Neural crest cell (in vitro differentiated cells): ENCODE measurements at regions not wholly inside any gene's neighbourhood (a gene's known extent, or its start where the extent isn't known, plus 50 kb on each side); places are given as distances from the start of the nearest gene placed in this dataset.

Experiments
- DNase-seq: peaks from one replicate; pipeline ENCODE4 v3.0.0; 2021; ENCODE audit warnings: low read depth, mixed read lengths, low spot score
- H3K27ac Mint-ChIP-seq: one replicate; pipeline ENCODE4 v1.8.0; 2021; ENCODE audit warnings: mild to moderate bottlenecking, mixed read lengths; ENCODE audit not compliant: unreplicated experiment
- H3K27me3 Mint-ChIP-seq: 2 replicates; pipeline ENCODE4 v1.8.0; 2021; ENCODE audit warnings: low read depth, mild to moderate bottlenecking, mixed read lengths
- H3K36me3 Mint-ChIP-seq: 2 replicates; pipeline ENCODE4 v1.8.0; 2021; ENCODE audit warnings: low read depth, mild to moderate bottlenecking, mixed read lengths
- H3K4me1 Mint-ChIP-seq: 2 replicates; pipeline ENCODE4 v1.8.0; 2021; ENCODE audit warnings: mixed read lengths
- H3K4me3 Mint-ChIP-seq: one replicate; pipeline ENCODE4 v1.8.0; 2021; ENCODE audit warnings: mild to moderate bottlenecking, mixed read lengths
- H3K9me3 Mint-ChIP-seq: 2 replicates; pipeline ENCODE4 v1.8.0; 2021; ENCODE audit warnings: mixed read lengths
- CTCF ChIP-seq: fragments of 200-600 bp; sonication (generic); conservative IDR thresholded peaks from 2 replicates; pipeline ENCODE4 v1.5.0; 2021; ENCODE audit warnings: antibody characterized with exemption, mild to moderate bottlenecking

- Mint-ChIP-seq H3K36me3 (no peaks in the 10 kb centered on the region), H3K27me3 (no peaks in the 10 kb centered on the region), H3K4me3 (no peak overlapping the region), H3K27ac (no peak overlapping the region), H3K4me1 (peaks cover 12% of the 10 kb centered on the region), H3K9me3 (no peaks in the 10 kb centered on the region)
- no peak for TF ChIP-seq CTCF
- no peak for DNase-seq
Observed at GRCh38 chr1:101139821-101140718, 96.7 kb upstream of the S1PR1 start.

- Mint-ChIP-seq H3K27ac (no peak overlapping the region), H3K27me3 (no peaks in the 10 kb centered on the region), H3K4me1 (peaks cover 12% of the 10 kb centered on the region), H3K36me3 (no peaks in the 10 kb centered on the region), H3K9me3 (no peaks in the 10 kb centered on the region), H3K4me3 (no peak overlapping the region)
- TF ChIP-seq CTCF = no peak
- DNase-seq = no peak
Observed at GRCh38 chr1:101139130-101139529, 97.7 kb upstream of the S1PR1 start.

- Mint-ChIP-seq H3K27ac (peak overlapping the region; percentile 67), H3K27me3 (no peaks in the 10 kb centered on the region)
Observed at GRCh38 chr1:101137144-101138126, 99.4 kb upstream of the S1PR1 start.

GRCh38 chr1:101136739-101137138 lies 100.1 kb upstream of the S1PR1 start:
- no peaks in the 10 kb centered on the region for H3K36me3 Mint-ChIP-seq
- no peak for DNase-seq
- no peaks in the 10 kb centered on the region for H3K9me3 Mint-ChIP-seq
- no peaks in the 10 kb centered on the region for H3K27me3 Mint-ChIP-seq
- no peak overlapping the region for H3K27ac Mint-ChIP-seq
- no peak overlapping the region for H3K4me3 Mint-ChIP-seq
- no peak for TF ChIP-seq CTCF
- H3K4me1 Mint-ChIP-seq = peaks cover 12% of the 10 kb centered on the region

More at GRCh38 chr1:101137144-101138126, 99.4 kb upstream of the S1PR1 start:
- Mint-ChIP-seq H3K4me3 (no peak overlapping the region), H3K9me3 (no peaks in the 10 kb centered on the region), H3K36me3 (no peaks in the 10 kb centered on the region), H3K4me1 (peaks cover 12% of the 10 kb centered on the region)
- no peak for DNase-seq
- TF ChIP-seq CTCF = no peak

- Mint-ChIP-seq H3K9me3 (no peaks in the 10 kb centered on the region), H3K27me3 (no peaks in the 10 kb centered on the region), H3K4me1 (peaks cover 12% of the 10 kb centered on the region), H3K4me3 (no peak overlapping the region), H3K27ac (no peak overlapping the region), H3K36me3 (no peaks in the 10 kb centered on the region)
- no peak for DNase-seq
- TF ChIP-seq CTCF = no peak
Observed at GRCh38 chr1:101136271-101136670, 100.5 kb upstream of the S1PR1 start.
